ENCODE measurements at regions not wholly inside any gene's neighbourhood (a gene's known extent, or its start where the extent isn't known, plus 50 kb on each side); places are given as distances from the start of the nearest gene placed in this dataset.

DNA sequence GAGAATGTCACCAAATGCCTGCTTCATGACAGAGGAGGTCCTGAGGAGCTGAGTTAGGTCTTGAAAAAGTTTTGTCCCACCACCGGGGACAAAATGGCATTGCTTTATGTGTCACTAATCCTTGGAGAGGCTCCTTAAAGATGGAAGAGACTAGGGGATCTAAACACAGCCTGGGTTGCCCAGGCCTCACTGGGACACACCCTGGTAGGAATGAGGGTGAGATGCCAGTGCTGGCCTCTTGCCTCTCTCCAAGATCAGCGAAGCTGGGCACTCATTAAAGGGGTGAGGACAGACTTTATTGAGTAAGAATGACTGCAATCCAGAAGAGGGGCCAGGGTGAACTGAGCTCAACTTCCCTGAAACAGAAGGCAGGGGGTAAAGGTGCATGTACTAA, 58.5 kb upstream of the KLF13 start:
- TF ChIP-seq, protein P1, sequence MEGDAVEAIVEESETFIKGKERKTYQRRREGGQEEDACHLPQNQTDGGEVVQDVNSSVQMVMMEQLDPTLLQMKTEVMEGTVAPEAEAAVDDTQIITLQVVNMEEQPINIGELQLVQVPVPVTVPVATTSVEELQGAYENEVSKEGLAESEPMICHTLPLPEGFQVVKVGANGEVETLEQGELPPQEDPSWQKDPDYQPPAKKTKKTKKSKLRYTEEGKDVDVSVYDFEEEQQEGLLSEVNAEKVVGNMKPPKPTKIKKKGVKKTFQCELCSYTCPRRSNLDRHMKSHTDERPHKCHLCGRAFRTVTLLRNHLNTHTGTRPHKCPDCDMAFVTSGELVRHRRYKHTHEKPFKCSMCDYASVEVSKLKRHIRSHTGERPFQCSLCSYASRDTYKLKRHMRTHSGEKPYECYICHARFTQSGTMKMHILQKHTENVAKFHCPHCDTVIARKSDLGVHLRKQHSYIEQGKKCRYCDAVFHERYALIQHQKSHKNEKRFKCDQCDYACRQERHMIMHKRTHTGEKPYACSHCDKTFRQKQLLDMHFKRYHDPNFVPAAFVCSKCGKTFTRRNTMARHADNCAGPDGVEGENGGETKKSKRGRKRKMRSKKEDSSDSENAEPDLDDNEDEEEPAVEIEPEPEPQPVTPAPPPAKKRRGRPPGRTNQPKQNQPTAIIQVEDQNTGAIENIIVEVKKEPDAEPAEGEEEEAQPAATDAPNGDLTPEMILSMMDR (IDR thresholded peaks at IDR 0.05): no peak
- TF ChIP-seq POLR2A (IDR thresholded peaks at IDR 0.05): no peak

Data from right lobe of liver (tissue), 4 donors.